HG03097 (cell line): ENCODE measurements at regions not wholly inside any gene's neighbourhood (a gene's known extent, or its start where the extent isn't known, plus 50 kb on each side); places are given as distances from the start of the nearest gene placed in this dataset.

Source experiments
- ATAC-seq: cut with Tn5 transposase; IDR thresholded peaks from one replicate; pipeline ENCODE4 v1.9.1; 2021; ENCODE audit not compliant: unreplicated experiment, low FRiP score

DNA sequence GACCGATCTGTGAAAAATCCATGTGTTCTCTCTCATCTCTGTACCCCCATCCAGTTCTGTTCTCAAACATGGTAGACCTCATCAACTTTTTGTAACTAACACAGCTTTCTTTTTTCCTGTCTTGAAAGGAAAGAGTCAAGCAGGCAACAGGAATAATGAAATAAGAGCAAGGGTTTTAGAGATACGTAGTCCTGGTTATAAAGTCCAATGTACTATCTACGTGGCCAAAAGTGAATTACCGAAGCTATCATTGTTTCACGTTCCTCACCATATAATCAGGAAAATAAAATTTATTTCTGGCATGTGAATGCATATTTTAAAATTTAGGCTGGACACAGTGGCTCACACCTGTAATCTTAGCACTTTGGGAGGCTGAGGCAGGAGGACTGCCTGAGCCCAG, 472.2 kb upstream of the ANO3 start:
- no peak for ATAC-seq

DNA sequence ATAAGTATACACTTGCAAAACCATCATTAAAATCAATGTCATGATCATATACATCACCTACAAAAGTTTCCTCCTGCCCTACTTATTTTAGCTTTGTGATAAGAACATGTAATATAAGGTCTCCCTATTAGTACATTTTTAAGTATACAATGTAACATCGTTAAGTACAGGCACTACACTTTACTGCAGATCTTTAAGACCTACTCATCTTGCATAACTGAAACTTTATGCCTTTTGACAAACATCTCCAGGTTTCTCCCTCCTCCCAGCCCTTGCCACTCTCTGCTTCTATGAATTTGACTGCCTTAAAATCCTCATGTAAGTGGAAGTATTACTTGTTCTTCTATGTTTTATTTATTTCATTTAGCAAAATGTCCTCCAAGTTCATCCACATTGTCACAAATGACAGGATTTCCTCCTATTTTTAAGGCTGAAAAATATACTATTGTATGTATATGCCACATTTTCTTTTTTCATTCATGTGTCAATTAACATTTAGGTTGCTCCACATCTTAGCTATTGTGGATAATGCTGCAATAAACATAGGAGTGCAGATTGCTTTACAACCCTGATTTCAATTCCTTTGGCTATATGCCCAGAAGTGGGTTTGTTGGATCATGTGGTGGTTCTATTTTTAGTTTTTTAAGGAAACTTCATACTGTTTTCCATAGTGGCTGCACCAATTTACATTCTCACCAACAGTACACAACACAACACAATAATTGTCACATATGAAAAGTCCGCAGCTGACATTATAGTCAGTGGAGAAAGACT, 471.1 kb upstream of the ANO3 start:
- ATAC-seq = no peak

DNA sequence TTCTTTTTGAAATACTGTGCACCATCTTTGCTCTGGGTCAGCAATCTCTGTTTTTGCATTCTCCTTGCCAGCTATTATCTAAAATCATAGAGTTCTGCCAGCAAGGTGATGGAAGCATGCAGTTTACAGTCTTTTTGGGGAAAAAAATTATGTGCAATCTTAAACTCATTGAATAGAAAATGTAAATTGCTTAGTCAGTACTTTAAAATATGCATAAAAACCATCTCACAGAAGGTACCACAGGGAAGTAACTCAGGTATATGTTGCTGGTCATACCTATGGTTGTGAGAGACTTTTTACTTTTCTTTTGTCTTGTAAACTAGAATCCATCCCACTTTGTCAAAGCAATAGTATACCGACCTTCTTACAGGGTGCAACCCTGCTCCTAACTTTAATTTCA, 469.8 kb upstream of the ANO3 start:
- ATAC-seq = no peak

DNA sequence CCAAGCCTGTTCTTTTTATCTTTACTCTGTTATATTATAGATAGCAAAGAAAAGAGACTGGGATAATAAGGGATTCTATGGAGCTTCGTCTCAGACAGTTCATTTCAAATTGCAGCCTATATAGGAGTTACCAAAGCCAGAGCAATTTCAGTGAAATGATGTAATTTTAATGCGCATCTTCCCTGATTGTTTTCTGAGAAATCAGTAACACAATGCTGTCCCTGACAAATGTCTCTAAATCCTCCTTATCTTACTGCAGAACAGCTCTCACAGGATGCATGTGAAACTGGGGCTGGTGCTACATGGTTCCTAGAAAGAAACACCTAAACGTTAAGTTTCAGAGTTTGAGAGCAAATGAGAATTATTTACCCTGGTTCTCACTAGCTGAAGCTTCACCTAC, 467.9 kb upstream of the ANO3 start:
- ATAC-seq = no peak

DNA sequence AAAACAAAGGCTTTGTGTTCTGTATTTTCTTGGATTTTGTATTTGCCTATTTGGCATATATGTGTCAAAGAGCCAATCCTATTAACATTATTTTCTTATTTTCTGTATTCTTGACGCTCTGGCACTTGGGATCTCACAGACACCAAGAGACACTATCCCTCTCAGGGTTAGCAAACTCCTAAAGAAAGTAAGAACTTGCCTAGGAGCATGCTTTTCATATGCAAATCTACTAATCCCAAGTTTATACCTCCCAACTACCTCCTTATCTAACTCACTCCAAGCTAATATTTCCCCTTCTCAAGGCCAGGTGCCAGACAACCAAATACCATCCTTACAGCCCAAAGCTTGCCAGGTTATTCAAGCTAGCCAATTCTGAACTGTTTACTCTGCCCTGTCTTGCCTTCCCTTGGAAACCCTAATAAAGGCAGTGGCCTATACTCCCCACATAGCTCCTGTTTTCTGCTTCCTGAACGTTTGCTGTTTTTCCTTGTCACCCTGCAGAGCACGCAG, 455.4 kb upstream of the ANO3 start:
- ATAC-seq = no peak

DNA sequence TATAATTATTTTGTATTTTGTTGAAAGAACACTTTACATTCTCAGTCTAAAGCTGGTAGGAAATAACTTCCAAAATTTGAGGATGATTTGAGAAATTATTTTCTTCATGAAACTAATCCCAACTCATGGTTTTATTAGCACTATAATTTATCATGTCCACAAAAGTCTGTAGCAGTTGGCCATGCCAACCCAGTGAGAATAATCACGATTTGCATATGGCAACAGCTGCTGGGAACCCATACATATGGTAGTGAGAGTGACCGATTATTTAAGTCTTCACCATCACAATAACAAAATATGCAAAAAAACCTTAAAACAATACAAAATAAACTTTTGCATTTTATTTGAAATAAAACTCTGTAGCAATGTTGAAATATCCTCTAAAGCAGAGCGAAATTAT, 445.9 kb upstream of the ANO3 start:
- ATAC-seq = no peak

DNA sequence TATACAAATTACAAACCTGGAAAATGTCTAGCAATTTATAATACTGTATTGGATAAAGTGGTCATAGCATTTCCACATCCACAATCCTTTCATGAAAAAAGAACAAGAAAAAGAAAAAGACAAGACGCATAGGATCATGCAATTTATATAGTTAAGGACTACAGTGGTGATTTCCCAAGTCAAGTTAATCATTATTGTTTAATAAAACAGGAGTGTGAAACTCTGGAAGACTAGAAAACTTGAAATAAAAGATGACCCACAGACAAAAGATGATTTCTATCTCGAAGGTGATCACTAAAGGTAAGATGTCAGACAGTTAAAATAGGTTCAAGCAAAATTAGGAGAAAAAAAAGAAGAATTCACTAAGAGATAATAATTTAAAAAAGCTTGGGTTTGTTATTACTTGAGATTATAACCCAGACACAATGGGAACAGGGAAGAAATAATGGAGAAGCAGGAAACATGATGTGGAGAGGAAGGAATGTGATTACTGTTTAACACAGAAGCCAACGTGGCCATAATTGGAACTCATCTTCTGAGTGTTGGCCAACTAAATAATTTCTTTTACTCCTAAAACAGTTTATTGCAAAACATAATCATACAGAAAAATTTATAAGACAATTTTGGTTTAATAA, 441.2 kb upstream of the ANO3 start:
- ATAC-seq = no peak

DNA sequence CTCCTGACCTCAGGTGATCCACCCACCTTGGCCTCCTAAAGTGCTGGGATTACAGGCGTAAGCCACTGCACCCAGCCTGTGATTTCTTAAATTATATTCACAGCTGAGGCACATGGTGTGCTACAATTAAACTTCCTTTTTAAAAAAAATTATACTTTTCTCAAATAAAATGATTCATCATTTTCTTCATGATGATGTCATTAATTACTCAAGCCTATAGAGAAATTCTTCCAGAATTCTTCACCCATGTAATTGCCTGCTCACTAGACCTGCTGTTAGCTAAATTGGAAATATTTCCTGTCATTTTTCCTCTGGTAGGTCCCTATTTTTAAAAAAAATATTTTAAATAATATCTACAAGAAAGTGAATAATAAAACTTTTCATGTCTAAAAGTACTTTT, 440.0 kb upstream of the ANO3 start:
- no peak for ATAC-seq

DNA sequence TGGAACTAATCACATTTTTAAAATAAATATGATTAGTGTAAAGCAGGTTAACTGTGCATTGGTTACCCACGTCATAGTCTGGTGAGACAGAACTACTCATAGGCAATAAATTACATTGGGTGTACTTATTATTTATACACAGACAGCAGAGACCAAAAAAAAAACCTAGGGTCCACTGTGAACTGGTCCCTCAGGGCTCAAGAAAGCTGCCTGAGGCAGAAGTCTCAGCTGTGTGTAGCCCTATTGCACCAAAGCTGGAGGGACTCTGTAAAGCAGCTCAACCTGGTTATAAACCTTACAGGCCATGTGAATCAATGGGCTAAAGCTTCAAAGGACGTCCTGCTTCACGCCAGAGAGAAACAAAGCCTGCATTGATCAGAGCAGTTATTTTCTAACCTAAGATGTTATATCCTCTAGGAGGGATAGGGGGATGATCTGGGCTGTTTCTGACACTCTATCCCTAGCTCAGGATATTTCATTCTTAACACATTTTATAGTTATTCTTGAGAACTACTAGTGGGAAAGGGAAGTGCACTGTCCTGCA, 432.2 kb upstream of the ANO3 start:
- ATAC-seq = no peak

DNA sequence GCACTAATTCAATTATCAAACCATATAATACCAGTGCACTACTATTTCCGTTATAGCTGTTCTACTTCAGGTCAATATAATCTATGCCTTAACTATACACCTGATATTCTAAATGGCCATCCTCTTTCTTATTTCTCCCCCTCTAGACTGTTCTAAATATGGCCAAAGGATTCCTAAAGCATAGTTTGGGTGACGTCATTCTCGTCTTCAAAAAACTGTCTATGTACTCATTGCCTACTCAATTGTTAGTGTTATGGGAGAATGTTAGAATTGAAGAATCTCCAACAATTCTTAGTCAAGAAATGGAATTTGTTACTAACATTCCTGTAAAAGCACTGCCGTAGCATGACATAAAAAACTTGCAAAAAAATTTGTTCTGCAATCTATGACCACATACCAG, 431.1 kb upstream of the ANO3 start:
- ATAC-seq = no peak

DNA sequence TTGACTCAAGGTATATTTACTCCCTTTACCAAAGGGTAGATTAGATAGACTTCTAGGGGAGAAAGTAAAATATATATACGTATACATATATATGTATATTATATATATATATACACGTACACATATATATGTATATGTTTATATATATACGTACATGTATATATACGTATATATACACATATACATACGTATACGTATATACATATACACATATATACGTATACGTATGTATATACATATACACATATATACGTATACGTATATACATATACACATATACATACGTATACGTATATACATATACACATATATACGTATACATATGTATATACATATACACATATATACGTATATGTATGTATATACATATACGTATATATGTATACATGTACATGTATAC, 430.5 kb upstream of the ANO3 start:
- ATAC-seq = no peak

DNA sequence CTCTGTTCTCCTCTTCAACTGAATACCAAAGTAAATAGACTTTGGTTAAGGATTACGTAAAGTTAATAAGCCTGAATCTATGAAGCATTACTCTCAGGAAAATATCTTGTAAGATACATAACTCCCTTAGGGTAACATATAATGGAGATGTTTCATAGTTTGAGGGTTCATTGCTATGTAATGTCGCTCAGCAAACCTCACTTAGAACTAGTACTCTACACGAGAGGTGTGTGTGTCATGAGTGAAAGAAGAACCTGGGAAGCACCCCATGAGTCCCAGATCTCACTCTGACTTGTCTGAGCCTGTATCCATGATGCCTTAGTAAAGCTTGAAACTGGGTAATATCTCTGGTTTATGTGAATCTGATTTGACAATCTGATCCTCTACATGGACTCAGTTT, 429.5 kb upstream of the ANO3 start:
- no peak for ATAC-seq

DNA sequence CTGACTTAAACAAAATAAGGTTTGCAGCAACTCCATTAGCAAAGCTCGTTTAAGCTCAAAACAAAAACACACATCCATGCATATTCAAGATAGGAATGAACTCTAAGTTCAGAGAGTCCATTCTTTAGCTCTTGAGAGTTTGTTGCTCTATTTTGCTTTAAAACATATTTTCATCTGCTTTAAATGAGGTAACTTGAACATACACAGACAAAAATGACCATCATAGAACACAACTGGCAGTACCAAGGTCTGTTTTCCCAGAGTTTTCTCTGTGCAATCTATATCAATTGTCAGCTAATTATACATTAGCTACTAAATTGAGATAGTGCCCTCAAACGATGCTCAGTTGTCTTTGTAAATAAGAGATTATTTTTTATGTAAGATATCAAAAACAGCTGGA, 423.2 kb upstream of the ANO3 start:
- ATAC-seq = no peak

DNA sequence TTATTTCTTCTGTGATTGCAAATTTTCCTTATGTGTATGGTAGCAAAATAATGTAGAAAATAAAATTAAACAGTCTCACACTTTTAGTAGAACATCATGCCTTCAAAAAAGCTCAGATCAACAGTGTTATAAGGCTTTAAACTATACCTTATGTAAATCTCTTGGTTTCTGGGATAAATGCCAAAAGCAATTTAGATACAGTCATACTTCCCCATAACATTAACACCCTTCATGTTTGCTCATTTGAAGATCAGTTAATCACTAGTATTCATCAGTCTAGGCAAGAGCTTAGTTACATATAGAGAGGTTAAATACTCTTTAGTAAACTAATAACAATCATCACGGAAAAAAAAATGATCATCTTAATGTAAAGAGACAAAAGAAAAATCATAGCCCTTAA, 421.8 kb upstream of the ANO3 start:
- no peak for ATAC-seq

DNA sequence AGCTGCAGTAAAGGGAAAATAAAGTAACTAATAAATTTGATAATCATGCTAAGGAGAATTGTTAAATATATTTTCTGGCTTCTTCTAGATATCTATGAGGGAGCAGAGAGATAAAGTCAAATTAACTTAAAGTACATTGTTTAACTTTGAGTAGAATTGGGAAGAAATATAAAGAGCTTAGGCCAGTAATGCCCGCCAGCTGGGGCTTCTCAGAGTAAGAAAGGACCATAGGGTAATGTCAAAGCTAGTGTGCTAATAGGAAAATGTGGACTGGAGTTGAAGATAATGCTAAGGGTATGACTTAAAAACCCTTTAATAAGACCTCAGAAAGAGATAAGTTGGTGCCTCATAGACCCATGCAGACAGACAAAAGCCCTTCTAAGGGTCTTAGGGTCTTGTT, 411.6 kb upstream of the ANO3 start:
- no peak for ATAC-seq

DNA sequence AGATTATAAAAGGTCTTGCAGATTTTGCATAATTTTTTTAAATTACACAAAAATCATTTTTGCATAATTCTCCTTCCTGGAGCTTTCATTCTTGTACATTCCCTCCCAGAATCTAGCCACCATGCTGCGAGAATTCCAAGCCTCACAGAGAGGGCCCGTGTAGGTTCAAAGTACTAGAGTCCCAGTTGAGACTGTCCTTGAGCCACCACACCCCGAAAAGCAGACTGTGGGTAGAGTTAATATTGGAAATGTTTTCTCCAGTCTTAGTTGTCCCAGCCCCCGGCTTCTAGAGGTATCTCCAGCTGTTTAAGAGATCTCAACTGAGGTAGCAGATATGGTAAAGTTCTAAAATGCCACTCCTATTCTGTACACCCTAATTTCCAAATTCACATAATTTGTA, 407.3 kb upstream of the ANO3 start:
- ATAC-seq = no peak

DNA sequence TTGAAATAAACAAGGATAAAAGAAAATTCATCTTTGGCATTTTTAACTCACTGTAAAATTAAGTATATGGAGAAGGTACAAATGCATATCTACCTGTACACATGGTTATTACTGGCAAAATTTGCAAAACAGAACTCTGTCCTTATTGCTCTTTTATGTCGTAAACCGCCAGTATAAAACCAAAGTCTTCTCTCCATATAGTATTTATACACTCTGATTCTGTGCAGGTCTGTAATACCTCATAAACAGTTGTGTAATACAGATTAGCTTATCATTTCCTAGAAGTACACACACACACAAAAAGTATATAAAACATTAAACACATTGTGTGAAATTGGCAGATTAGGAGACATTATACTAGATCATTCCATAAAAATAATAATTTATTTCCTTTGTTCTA, 406.6 kb upstream of the ANO3 start:
- no peak for ATAC-seq

DNA sequence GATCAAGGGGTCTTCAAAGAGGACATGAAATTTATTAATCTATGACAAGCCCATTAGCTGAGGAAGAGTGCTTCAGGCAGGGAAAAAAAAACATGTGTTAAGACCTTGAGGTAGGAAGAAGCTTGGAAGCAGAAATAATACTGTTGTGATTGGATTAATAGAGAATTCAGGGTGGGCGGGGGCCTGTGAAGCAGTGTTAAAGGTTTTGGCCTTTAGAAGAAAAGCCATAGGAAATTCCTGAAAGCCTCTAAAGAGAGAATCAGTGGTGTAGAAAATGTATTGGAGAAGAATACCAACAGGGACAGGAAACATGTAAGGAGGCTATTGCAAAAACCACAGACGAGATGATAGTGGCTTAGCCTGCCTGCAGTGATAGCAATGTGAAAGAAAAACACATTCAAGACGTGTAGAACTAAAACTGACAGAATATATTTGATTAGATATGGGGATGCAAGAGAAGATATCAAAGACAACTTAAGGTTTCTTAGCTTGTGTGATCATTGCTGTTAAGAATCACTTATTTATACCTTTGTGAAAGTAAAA, 404.4 kb upstream of the ANO3 start:
- no peak for ATAC-seq

DNA sequence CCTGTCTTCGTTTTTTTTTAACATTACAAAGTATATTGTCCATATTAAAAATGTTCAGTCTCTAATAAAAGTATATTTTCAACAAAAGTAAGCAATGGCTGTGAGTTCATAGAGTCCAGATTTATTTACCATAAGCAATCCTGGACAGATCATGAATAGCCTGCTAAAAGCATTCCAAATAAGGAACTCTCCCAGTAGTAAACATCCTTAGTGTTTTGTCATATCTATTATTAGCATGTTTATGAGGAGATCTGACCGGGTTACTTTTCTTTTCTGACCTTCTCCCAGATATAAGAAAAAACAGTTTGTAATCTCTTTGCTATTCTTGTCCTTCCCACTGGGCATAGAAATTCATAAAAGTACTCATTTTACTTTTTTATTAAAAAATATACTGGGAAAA, 403.9 kb upstream of the ANO3 start:
- ATAC-seq = no peak

DNA sequence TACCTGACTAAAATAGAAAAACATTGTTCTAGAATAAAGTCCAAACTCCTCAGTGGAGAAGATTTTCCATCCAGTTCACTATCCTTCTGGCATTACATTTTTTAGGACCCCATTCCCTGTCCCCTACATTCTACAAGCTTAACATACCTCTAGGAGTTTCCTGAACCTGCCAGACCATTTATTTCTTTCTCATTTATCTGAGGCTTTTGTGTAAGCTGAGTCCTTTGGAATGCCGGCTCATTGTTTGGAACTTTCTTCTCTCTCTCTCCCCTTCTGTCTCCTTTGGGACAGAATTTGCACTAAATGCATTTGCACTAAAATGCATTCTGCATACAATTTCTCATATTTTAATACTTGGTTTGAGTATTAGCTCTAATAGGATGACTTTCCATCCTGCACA, 393.0 kb upstream of the ANO3 start:
- no peak for ATAC-seq

DNA sequence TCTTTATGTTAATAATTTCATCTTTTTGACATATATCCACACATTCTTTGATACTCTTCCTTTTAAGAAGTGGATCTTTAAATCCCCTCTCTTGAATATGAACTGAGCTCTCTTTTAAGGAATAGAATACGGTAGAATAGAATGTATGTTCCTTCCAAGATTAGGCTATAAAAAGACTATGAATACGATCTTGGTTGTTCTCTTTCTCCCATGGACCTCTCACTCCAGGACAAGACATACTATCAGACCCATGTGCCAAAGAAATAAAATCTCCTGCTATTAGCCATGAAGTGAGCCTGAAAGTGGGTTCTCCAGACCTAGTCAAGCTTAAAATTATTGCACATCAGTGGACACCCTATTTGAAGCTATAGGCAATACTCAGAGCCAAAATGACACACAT, 392.2 kb upstream of the ANO3 start:
- no peak for ATAC-seq

DNA sequence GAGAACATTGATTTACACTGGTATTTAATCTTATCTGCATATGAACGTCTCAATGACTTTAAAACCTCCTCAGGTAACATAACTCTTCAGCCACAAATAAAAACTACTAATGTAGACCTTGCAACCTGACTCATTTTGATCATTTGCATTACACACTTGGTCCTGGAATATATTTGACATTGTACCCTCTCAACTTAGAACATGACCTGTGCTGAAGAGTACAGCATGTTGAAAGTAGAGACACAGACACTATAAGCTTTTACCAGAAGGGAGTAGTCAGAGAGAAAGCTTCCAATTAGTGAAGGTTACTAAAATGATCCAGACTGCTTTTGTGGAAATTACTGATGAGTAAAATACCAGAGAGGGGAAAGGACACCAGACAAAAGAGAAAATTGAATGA, 390.6 kb upstream of the ANO3 start:
- no peak for ATAC-seq
